ENCODE measurements at regions not wholly inside any gene's neighbourhood (a gene's known extent, or its start where the extent isn't known, plus 50 kb on each side); places are given as distances from the start of the nearest gene placed in this dataset.

- no peak for ATAC-seq
- H3K27ac Mint-ChIP-seq, result no peak overlapping the region
- DNase-seq (ENCODE audit: low spot score), result peak; percentile 15
- no peak for TF ChIP-seq HMGXB4 (CRISPR knock-in tag; IDR thresholded peaks at IDR 0.05)
- no peak for TF ChIP-seq IRF2 (CRISPR knock-in tag; IDR thresholded peaks at IDR 0.05; ENCODE audit: borderline replicate concordance, low read depth)
- no peak for TF ChIP-seq EMX1 (CRISPR knock-in tag; IDR thresholded peaks at IDR 0.05)
- no peak for TF ChIP-seq CREB1 (CRISPR knock-in tag; IDR thresholded peaks at IDR 0.05)
- TF ChIP-seq TEAD4 (CRISPR knock-in tag; IDR thresholded peaks at IDR 0.05), result no peak
- no peak for TF ChIP-seq SP1 (CRISPR knock-in tag; conservative IDR thresholded peaks at IDR 0.05)
- POLR2A ChIA-PET, result no interaction called here
- no peak overlapping the region for H3K4me3 Mint-ChIP-seq
- CTCF ChIA-PET, result interaction anchor here (0.7 to 1.2 kb wide), 3 partner anchors 10 to 40 kb away, joined by 3 to 7 read pairs (median 3); no protein-coding TSS in a partner anchor
- no peaks in the 10 kb centered on the region for H3K36me3 Mint-ChIP-seq
- H3K27me3 Mint-ChIP-seq (ENCODE audit: low read depth), result no peaks in the 10 kb centered on the region
- H3K4me1 Mint-ChIP-seq, result no peaks in the 10 kb centered on the region
- H3K9me3 Mint-ChIP-seq, result peaks cover 9% of the 10 kb centered on the region
Observed at GRCh38 chr21:31599013-31599412, 60.5 kb upstream of the SOD1 start.

GRCh38 chr21:31597683-31598082 lies 61.8 kb upstream of the SOD1 start:
- no peak for DNase-seq (ENCODE audit: low spot score)
- Mint-ChIP-seq H3K9me3 (peaks cover 9% of the 10 kb centered on the region), H3K4me1 (no peaks in the 10 kb centered on the region), H3K4me3 (no peak overlapping the region), H3K36me3 (no peaks in the 10 kb centered on the region), H3K27ac (no peak overlapping the region), H3K27me3 (ENCODE audit: low read depth) (no peaks in the 10 kb centered on the region)
- TF ChIP-seq FOXP1 (CRISPR knock-in tag; IDR thresholded peaks at IDR 0.05; ENCODE audit: borderline replicate concordance) (no peak), TEAD4 (CRISPR knock-in tag; IDR thresholded peaks at IDR 0.05) (no peak), FOXJ3 (CRISPR knock-in tag; IDR thresholded peaks at IDR 0.05; ENCODE audit: borderline replicate concordance) (no peak), E2F5 (CRISPR knock-in tag; IDR thresholded peaks at IDR 0.05) (no peak), KAT7 (CRISPR knock-in tag; IDR thresholded peaks at IDR 0.05; ENCODE audit: borderline replicate concordance) (no peak), E2F1 (CRISPR knock-in tag; IDR thresholded peaks at IDR 0.05) (no peak)
- ATAC-seq, result no peak
- ChIA-PET CTCF (interaction anchor here (0.8 to 1.4 kb wide), 2 partner anchors 17 to 404 kb away, joined by 3 to 5 read pairs; no protein-coding TSS in a partner anchor), POLR2A (no interaction called here)

GRCh38 chr21:31596055-31596454 lies 63.4 kb upstream of the SOD1 start:
- Mint-ChIP-seq H3K36me3 (no peaks in the 10 kb centered on the region), H3K4me1 (no peaks in the 10 kb centered on the region), H3K4me3 (no peak overlapping the region), H3K27ac (no peak overlapping the region), H3K27me3 (ENCODE audit: low read depth) (no peaks in the 10 kb centered on the region), H3K9me3 (peaks cover 9% of the 10 kb centered on the region)
- DNase-seq (ENCODE audit: low spot score) (no peak), ATAC-seq (no peak)
- POLR2A ChIA-PET, result no interaction called here
- CTCF ChIA-PET, result interaction anchor here (2.3 kb wide), 1 partner anchor 15 kb away, joined by 8 read pairs; no protein-coding TSS in a partner anchor
- no peak for TF ChIP-seq RELA (CRISPR knock-in tag; IDR thresholded peaks at IDR 0.05; ENCODE audit: borderline replicate concordance)
- TF ChIP-seq GABPB1 (CRISPR knock-in tag; IDR thresholded peaks at IDR 0.05), result no peak
- no peak for TF ChIP-seq GRHL2 (CRISPR knock-in tag; IDR thresholded peaks at IDR 0.05; ENCODE audit: insufficient replicate concordance, severe bottlenecking)
- TF ChIP-seq HMGXB4 (CRISPR knock-in tag; IDR thresholded peaks at IDR 0.05), result no peak
- no peak for TF ChIP-seq ETV6 (CRISPR knock-in tag; IDR thresholded peaks at IDR 0.05)
- TF ChIP-seq FOXK1 (CRISPR knock-in tag; IDR thresholded peaks at IDR 0.05), result no peak
- TF ChIP-seq NR2C2 (CRISPR knock-in tag; IDR thresholded peaks at IDR 0.05), result no peak
- no peak for TF ChIP-seq NR3C1 (CRISPR knock-in tag; conservative IDR thresholded peaks at IDR 0.05; ENCODE audit: low read depth)
- TF ChIP-seq ZNF423 (CRISPR knock-in tag; IDR thresholded peaks at IDR 0.05), result no peak
- no peak for TF ChIP-seq TEAD4 (CRISPR knock-in tag; IDR thresholded peaks at IDR 0.05)
- no peak for TF ChIP-seq TP53 (CRISPR knock-in tag; IDR thresholded peaks at IDR 0.05)
- no peak for TF ChIP-seq FOXP1 (CRISPR knock-in tag; IDR thresholded peaks at IDR 0.05; ENCODE audit: borderline replicate concordance)
- TF ChIP-seq PRDM15 (CRISPR knock-in tag; IDR thresholded peaks at IDR 0.05), result no peak
- TF ChIP-seq MAX (CRISPR knock-in tag; IDR thresholded peaks at IDR 0.05), result no peak
- no peak for TF ChIP-seq E2F5 (CRISPR knock-in tag; IDR thresholded peaks at IDR 0.05)

Data from WTC11 (cell line).